ENCODE measurements at regions not wholly inside any gene's neighbourhood (a gene's known extent, or its start where the extent isn't known, plus 50 kb on each side); places are given as distances from the start of the nearest gene placed in this dataset.

- TF ChIP-seq, protein P1, sequence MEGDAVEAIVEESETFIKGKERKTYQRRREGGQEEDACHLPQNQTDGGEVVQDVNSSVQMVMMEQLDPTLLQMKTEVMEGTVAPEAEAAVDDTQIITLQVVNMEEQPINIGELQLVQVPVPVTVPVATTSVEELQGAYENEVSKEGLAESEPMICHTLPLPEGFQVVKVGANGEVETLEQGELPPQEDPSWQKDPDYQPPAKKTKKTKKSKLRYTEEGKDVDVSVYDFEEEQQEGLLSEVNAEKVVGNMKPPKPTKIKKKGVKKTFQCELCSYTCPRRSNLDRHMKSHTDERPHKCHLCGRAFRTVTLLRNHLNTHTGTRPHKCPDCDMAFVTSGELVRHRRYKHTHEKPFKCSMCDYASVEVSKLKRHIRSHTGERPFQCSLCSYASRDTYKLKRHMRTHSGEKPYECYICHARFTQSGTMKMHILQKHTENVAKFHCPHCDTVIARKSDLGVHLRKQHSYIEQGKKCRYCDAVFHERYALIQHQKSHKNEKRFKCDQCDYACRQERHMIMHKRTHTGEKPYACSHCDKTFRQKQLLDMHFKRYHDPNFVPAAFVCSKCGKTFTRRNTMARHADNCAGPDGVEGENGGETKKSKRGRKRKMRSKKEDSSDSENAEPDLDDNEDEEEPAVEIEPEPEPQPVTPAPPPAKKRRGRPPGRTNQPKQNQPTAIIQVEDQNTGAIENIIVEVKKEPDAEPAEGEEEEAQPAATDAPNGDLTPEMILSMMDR (IDR thresholded peaks at IDR 0.05): no peak
- no peak for TF ChIP-seq POLR2A (IDR thresholded peaks at IDR 0.05)
- TF ChIP-seq EP300 (IDR thresholded peaks at IDR 0.05): no peak
These were observed 152.6 kb upstream of the PPP2R2D start for GRCh38 chr10:131748191-131748590.
